ENCODE measurements at regions not wholly inside any gene's neighbourhood (a gene's known extent, or its start where the extent isn't known, plus 50 kb on each side); places are given as distances from the start of the nearest gene placed in this dataset.

DNA sequence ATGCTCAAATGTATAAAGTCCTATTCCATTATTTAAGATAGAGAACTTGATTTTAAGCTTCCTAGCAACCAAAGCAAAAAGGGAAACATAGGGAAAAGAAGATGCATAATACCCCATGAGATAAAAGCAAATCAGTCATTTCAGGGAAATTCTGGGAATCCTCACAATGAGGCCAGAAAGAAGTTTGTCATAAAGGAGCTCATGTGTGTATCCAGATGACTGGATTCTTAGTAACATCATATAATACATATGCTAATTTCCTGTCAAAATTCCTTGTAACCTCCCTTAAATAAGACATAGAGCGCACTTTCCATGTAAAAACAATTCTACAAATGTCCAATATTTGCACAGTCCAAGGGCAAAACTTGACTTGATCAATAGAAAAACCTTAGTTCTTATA lies 411.0 kb upstream of the WWC1 start:
- H3K36me3 Mint-ChIP-seq (ENCODE audit: low read depth): peaks cover 2% of the 10 kb centered on the region
- TF ChIP-seq, protein P1, sequence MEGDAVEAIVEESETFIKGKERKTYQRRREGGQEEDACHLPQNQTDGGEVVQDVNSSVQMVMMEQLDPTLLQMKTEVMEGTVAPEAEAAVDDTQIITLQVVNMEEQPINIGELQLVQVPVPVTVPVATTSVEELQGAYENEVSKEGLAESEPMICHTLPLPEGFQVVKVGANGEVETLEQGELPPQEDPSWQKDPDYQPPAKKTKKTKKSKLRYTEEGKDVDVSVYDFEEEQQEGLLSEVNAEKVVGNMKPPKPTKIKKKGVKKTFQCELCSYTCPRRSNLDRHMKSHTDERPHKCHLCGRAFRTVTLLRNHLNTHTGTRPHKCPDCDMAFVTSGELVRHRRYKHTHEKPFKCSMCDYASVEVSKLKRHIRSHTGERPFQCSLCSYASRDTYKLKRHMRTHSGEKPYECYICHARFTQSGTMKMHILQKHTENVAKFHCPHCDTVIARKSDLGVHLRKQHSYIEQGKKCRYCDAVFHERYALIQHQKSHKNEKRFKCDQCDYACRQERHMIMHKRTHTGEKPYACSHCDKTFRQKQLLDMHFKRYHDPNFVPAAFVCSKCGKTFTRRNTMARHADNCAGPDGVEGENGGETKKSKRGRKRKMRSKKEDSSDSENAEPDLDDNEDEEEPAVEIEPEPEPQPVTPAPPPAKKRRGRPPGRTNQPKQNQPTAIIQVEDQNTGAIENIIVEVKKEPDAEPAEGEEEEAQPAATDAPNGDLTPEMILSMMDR (conservative IDR thresholded peaks at IDR 0.05): no peak
- WGBS, 2 experiments (ENCODE audit: insufficient coverage in 1 of 2, insufficient read length in 1 of 2): 91 to 95% methylated on average over 1 of the region's 1 CpG
- no peak overlapping the region for H3K27ac ChIP-seq (ENCODE audit: low read depth, low read length)
- no peaks in the 10 kb centered on the region for H3K27me3 Mint-ChIP-seq (ENCODE audit: insufficient read depth)
- peaks cover 4% of the 10 kb centered on the region for H3K9me3 Mint-ChIP-seq
- H3K4me1 ChIP-seq (ENCODE audit: control insufficient read depth, insufficient read depth, low read length): no peaks in the 10 kb centered on the region
- H3K27me3 ChIP-seq (ENCODE audit: control insufficient read depth, insufficient read depth, low read length, poor library complexity, severe bottlenecking): no peaks in the 10 kb centered on the region
- H3K4me3 Mint-ChIP-seq: no peak overlapping the region
- no peak overlapping the region for H3K9ac ChIP-seq (ENCODE audit: extremely low read depth, low read length, poor library complexity, severe bottlenecking)
- peaks cover 8% of the 10 kb centered on the region for H3K9me3 ChIP-seq (ENCODE audit: control insufficient read depth, low read length)
- H3K4me1 Mint-ChIP-seq: peaks cover 9% of the 10 kb centered on the region
- peaks cover 9% of the 10 kb centered on the region for H3K36me3 ChIP-seq (ENCODE audit: control insufficient read depth, insufficient read depth, low read length)
- H3K4me3 ChIP-seq (ENCODE audit: low read length): no peak overlapping the region
- DNase-seq: no peak
- no peak overlapping the region for H3K27ac Mint-ChIP-seq

DNA sequence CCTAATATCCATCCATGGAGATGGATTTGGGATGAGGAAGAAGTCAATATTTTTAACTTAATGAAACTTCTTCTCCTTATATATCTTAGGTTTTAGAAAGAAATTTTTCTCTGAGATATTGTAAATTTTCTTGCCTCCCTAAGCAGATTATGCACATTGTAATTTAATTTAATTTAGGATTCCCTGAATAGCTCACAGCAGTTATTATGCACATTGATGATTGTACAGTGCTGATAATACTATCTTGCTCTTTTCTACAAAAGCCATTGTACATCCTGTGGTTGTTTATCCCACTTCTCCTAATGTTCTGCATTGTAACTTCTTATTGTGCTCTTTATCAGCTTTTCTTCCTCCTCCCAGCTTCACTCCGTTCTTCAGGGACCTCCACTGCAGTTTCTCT lies 410.4 kb upstream of the WWC1 start:
- TF ChIP-seq, protein P1 (conservative IDR thresholded peaks at IDR 0.05): no peak
- Mint-ChIP-seq H3K4me3 (no peak overlapping the region), H3K4me1 (peaks cover 6% of the 10 kb centered on the region), H3K9me3 (peaks cover 4% of the 10 kb centered on the region), H3K36me3 (ENCODE audit: low read depth) (peaks cover 2% of the 10 kb centered on the region), H3K27ac (no peak overlapping the region), H3K27me3 (ENCODE audit: insufficient read depth) (no peaks in the 10 kb centered on the region)
- peaks cover 9% of the 10 kb centered on the region for H3K36me3 ChIP-seq (ENCODE audit: control insufficient read depth, insufficient read depth, low read length)
- H3K27ac ChIP-seq (ENCODE audit: low read depth, low read length): no peak overlapping the region
- 100% methylated on average over 1 of the region's 1 CpG for WGBS, 2 experiments (ENCODE audit: insufficient coverage in 1 of 2, insufficient read length in 1 of 2)
- H3K27me3 ChIP-seq (ENCODE audit: control insufficient read depth, insufficient read depth, low read length, poor library complexity, severe bottlenecking): no peaks in the 10 kb centered on the region
- no peak overlapping the region for H3K4me3 ChIP-seq (ENCODE audit: low read length)
- no peaks in the 10 kb centered on the region for H3K4me1 ChIP-seq (ENCODE audit: control insufficient read depth, insufficient read depth, low read length)
- peaks cover 8% of the 10 kb centered on the region for H3K9me3 ChIP-seq (ENCODE audit: control insufficient read depth, low read length)
- no peak overlapping the region for H3K9ac ChIP-seq (ENCODE audit: extremely low read depth, low read length, poor library complexity, severe bottlenecking)
- no peak for DNase-seq

DNA sequence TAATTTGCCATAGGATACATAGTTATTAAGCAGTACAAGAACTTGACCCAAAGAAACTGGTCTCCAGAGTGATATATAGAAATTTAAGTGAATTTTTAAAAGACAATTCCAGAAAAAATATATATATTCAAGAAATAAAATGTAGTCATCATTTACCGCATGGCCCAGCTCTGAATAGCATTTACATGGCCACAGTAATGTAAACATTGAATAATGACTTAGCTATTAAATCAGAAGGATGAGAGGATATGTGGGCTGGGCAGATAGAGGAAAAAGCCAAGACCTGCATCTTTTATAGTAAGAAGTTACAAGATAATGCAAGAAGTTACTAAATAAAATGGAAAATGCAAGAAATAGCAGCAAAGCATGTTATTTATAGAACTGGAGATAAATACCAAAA lies 405.2 kb upstream of the WWC1 start:
- TF ChIP-seq, protein P1 (conservative IDR thresholded peaks at IDR 0.05): no peak

More for the DNA sequence above, 405.2 kb upstream of the WWC1 start:
- no peak overlapping the region for H3K4me3 Mint-ChIP-seq
- 100% methylated on average over 1 of the region's 1 CpG; no CpG with 5 or more reads in 1 of the 2 experiments for WGBS, 2 experiments (ENCODE audit: insufficient coverage in 1 of 2, insufficient read length in 1 of 2)
- H3K27ac ChIP-seq (ENCODE audit: low read depth, low read length): no peak overlapping the region
- H3K9me3 Mint-ChIP-seq: peaks cover 4% of the 10 kb centered on the region
- H3K36me3 Mint-ChIP-seq (ENCODE audit: low read depth): peaks cover 2% of the 10 kb centered on the region
- DNase-seq: no peak
- H3K4me1 ChIP-seq (ENCODE audit: control insufficient read depth, insufficient read depth, low read length): no peaks in the 10 kb centered on the region
- H3K4me1 Mint-ChIP-seq: peaks cover 2% of the 10 kb centered on the region
- H3K9ac ChIP-seq (ENCODE audit: extremely low read depth, low read length, poor library complexity, severe bottlenecking): no peak overlapping the region
- H3K27me3 Mint-ChIP-seq (ENCODE audit: insufficient read depth): no peaks in the 10 kb centered on the region
- H3K36me3 ChIP-seq (ENCODE audit: control insufficient read depth, insufficient read depth, low read length): peaks cover 9% of the 10 kb centered on the region
- H3K4me3 ChIP-seq (ENCODE audit: low read length): no peak overlapping the region
- H3K27ac Mint-ChIP-seq: no peak overlapping the region
- peaks cover 8% of the 10 kb centered on the region for H3K9me3 ChIP-seq (ENCODE audit: control insufficient read depth, low read length)
- no peaks in the 10 kb centered on the region for H3K27me3 ChIP-seq (ENCODE audit: control insufficient read depth, insufficient read depth, low read length, poor library complexity, severe bottlenecking)

Data from endodermal cell (in vitro differentiated cells).